GM18517 (cell line): ENCODE measurements at regions not wholly inside any gene's neighbourhood (a gene's known extent, or its start where the extent isn't known, plus 50 kb on each side); places are given as distances from the start of the nearest gene placed in this dataset.

Experiments
- ATAC-seq: cut with Tn5 transposase; IDR thresholded peaks from one replicate; pipeline ENCODE4 v1.9.1; 2021; ENCODE audit warnings: mild to moderate bottlenecking, moderate library complexity; ENCODE audit not compliant: unreplicated experiment

- no peak for ATAC-seq
Observed at GRCh38 chr5:155068616-155069100, 55.1 kb downstream of the KIF4B start.

GRCh38 chr5:155069961-155070360, 56.4 kb downstream of the KIF4B start:
- no peak for ATAC-seq

- ATAC-seq, result no peak
Observed at GRCh38 chr5:155070781-155071180, 57.2 kb downstream of the KIF4B start.

- ATAC-seq, result no peak
Observed at GRCh38 chr5:155076379-155076778, 62.8 kb downstream of the KIF4B start.

- no peak for ATAC-seq
Observed at GRCh38 chr5:155079698-155080097, 66.1 kb downstream of the KIF4B start.

GRCh38 chr5:155080721-155081120, 67.2 kb downstream of the KIF4B start:
- ATAC-seq, result no peak

- no peak for ATAC-seq
Observed at GRCh38 chr5:155081618-155082017, 68.1 kb downstream of the KIF4B start.

GRCh38 chr5:155082401-155082800, 68.8 kb downstream of the KIF4B start:
- ATAC-seq, result no peak

- ATAC-seq, result no peak
Observed at GRCh38 chr5:155085282-155085989, 71.9 kb downstream of the KIF4B start.

- no peak for ATAC-seq
Observed at GRCh38 chr5:155087036-155087435, 73.5 kb downstream of the KIF4B start.

GRCh38 chr5:155088811-155089210, 75.3 kb downstream of the KIF4B start:
- no peak for ATAC-seq

GRCh38 chr5:155089643-155090042, 76.1 kb downstream of the KIF4B start:
- no peak for ATAC-seq

GRCh38 chr5:155091063-155091648, 77.6 kb downstream of the KIF4B start:
- ATAC-seq, result no peak

GRCh38 chr5:155091768-155092717, 78.5 kb downstream of the KIF4B start:
- no peak for ATAC-seq

- no peak for ATAC-seq
Observed at GRCh38 chr5:155094455-155094854, 80.9 kb downstream of the KIF4B start.

- ATAC-seq, result no peak
Observed at GRCh38 chr5:155097995-155098394, 84.4 kb downstream of the KIF4B start.

GRCh38 chr5:155098433-155098832, 84.9 kb downstream of the KIF4B start:
- no peak for ATAC-seq

- ATAC-seq, result no peak
Observed at GRCh38 chr5:155101697-155102096, 88.1 kb downstream of the KIF4B start.

- ATAC-seq, result no peak
Observed at GRCh38 chr5:155103146-155103545, 89.6 kb downstream of the KIF4B start.

- ATAC-seq, result no peak
Observed at GRCh38 chr5:155104441-155104840, 90.9 kb downstream of the KIF4B start.

GRCh38 chr5:155106221-155106620, 92.7 kb downstream of the KIF4B start:
- no peak for ATAC-seq
